GM23338 (cell line): ENCODE measurements at regions not wholly inside any gene's neighbourhood (a gene's known extent, or its start where the extent isn't known, plus 50 kb on each side); places are given as distances from the start of the nearest gene placed in this dataset.

Experiments used
- ATAC-seq: fragments of 200-7000 bp; cut with Tn5 transposase; 3 replicates; pipeline ENCODE4 v1.9.1; 2020
- DNase-seq: peaks from one replicate; pipeline ENCODE4 v3.0.0-alpha.2; 2015; ENCODE audit warnings: low spot score
- H2AFZ ChIP-seq: fragments of 200-600 bp; sonication (generic); 2 replicates; pipeline ENCODE4 v1.8.0; 2016; ENCODE audit warnings: antibody characterized with exemption, mild to moderate bottlenecking, moderate library complexity
- H3F3A ChIP-seq: fragments of 200-600 bp; sonication (generic); replicated peaks from 2 replicates; pipeline ENCODE4 v1.8.0; 2017; ENCODE audit warnings: antibody characterized with exemption, mixed run types, low read depth
- H3K27ac ChIP-seq: fragments of 200-600 bp; sonication (generic); 2 replicates; pipeline ENCODE4 v1.6.1; 2016; ENCODE audit warnings: low read depth
- H3K27me3 ChIP-seq: fragments of 200-600 bp; sonication (generic); 2 replicates; pipeline ENCODE4 v1.8.0; 2016; ENCODE audit warnings: mild to moderate bottlenecking, mixed run types, moderate library complexity; ENCODE audit not compliant: insufficient read depth
- H3K36me3 ChIP-seq: fragments of 200-600 bp; sonication (generic); 2 replicates; pipeline ENCODE4 v1.8.0; 2016; ENCODE audit warnings: mild to moderate bottlenecking; ENCODE audit not compliant: insufficient read depth
- H3K4me1 ChIP-seq: fragments of 200-600 bp; sonication (generic); 2 replicates; pipeline ENCODE4 v1.8.0; 2016; ENCODE audit warnings: mild to moderate bottlenecking, moderate library complexity; ENCODE audit not compliant: insufficient read depth
- H3K4me2 ChIP-seq: fragments of 200-600 bp; sonication (generic); 2 replicates; pipeline ENCODE4 v1.7.1; 2017; ENCODE audit warnings: mixed run types
- H3K4me3 ChIP-seq: fragments of 200-600 bp; sonication (generic); 2 replicates; pipeline ENCODE4 v1.6.1; 2016; ENCODE audit warnings: mixed run types
- H3K79me2 ChIP-seq: fragments of 200-600 bp; sonication (generic); replicated peaks from 2 replicates; pipeline ENCODE4 v1.8.0; 2017; ENCODE audit warnings: mild to moderate bottlenecking; ENCODE audit not compliant: insufficient read depth
- H3K9me2 ChIP-seq: fragments of 200-600 bp; sonication (generic); 2 replicates; pipeline ENCODE4 v1.8.0; 2017; ENCODE audit not compliant: insufficient read depth
- H4K20me1 ChIP-seq: fragments of 200-600 bp; sonication (generic); replicated peaks from 2 replicates; pipeline ENCODE4 v1.8.0; 2017; ENCODE audit warnings: mild to moderate bottlenecking; ENCODE audit not compliant: insufficient read depth
- H3K27ac Mint-ChIP-seq: 2 replicates; pipeline ENCODE4 v1.8.0; 2020; ENCODE audit warnings: inconsistent platforms, mild to moderate bottlenecking, moderate library complexity, mixed read lengths
- H3K27me3 Mint-ChIP-seq: 3 replicates; pipeline ENCODE4 v1.8.0; 2022; ENCODE audit warnings: low read depth, mild to moderate bottlenecking, moderate library complexity, mixed read lengths, inconsistent platforms; ENCODE audit not compliant: insufficient read depth, poor library complexity
- H3K36me3 Mint-ChIP-seq: 3 replicates; pipeline ENCODE4 v1.8.0; 2021; ENCODE audit warnings: low read depth, mild to moderate bottlenecking, inconsistent platforms, moderate library complexity, mixed read lengths
- H3K4me1 Mint-ChIP-seq: 3 replicates; pipeline ENCODE4 v1.8.0; 2020; ENCODE audit warnings: mild to moderate bottlenecking, inconsistent platforms, mixed read lengths
- H3K4me3 Mint-ChIP-seq: 3 replicates; pipeline ENCODE4 v1.8.0; 2021; ENCODE audit warnings: moderate library complexity, mild to moderate bottlenecking, inconsistent platforms, mixed read lengths
- H3K9me3 Mint-ChIP-seq: 3 replicates; pipeline ENCODE4 v1.8.0; 2020; ENCODE audit warnings: moderate library complexity, mild to moderate bottlenecking, inconsistent platforms, mixed read lengths
- CREB1 ChIP-seq: fragments of 250-450 bp; sonication (Bioruptor Pico); IDR thresholded peaks from 2 replicates; pipeline ENCODE4 v1.5.0; 2020; ENCODE audit warnings: low read depth, mild to moderate bottlenecking, moderate library complexity
- CTCF ChIP-seq, 2 experiments: fragments of 200-600 bp in 1 of 2; sonication (generic) in 1 of 2; conservative IDR thresholded peaks; 2 replicates each; pipeline versions ENCODE4 v1.5.1 to v1.6.1; 2016 to 2017; ENCODE audit warnings: antibody characterized with exemption in 2 of 2, low read depth in 2 of 2, mild to moderate bottlenecking in 2 of 2, moderate library complexity in 1 of 2
- EZH2phosphoT487 ChIP-seq: fragments of 200-600 bp; sonication (generic); IDR thresholded peaks from one replicate; pipeline ENCODE4 v1.8.1; 2018; ENCODE audit warnings: antibody characterized with exemption; ENCODE audit not compliant: unreplicated experiment
- JUNB ChIP-seq: IDR thresholded peaks from one replicate; pipeline ENCODE4 v1.6.1; 2016; ENCODE audit warnings: antibody characterized with exemption; ENCODE audit not compliant: unreplicated experiment
- NANOG ChIP-seq: IDR thresholded peaks from 2 replicates; pipeline ENCODE4 v1.6.1; 2016; ENCODE audit warnings: antibody characterized with exemption, borderline replicate concordance
- POLR2AphosphoS5 ChIP-seq: IDR thresholded peaks from 2 replicates; pipeline ENCODE4 v1.6.1; 2016; ENCODE audit warnings: antibody characterized with exemption, low read depth
- STAT1 ChIP-seq: IDR thresholded peaks from one replicate; pipeline ENCODE4 v1.6.1; 2016; ENCODE audit warnings: antibody characterized with exemption; ENCODE audit not compliant: unreplicated experiment
- ZNF114 ChIP-seq: fragments of 250-450 bp; sonication (Bioruptor Pico); IDR thresholded peaks from 2 replicates; pipeline ENCODE4 v1.5.0; 2020; ENCODE audit warnings: mild to moderate bottlenecking, moderate library complexity
- ZNF331 ChIP-seq: fragments of 250-450 bp; sonication (Bioruptor Pico); IDR thresholded peaks from 2 replicates; pipeline ENCODE4 v1.5.0; 2020; ENCODE audit warnings: low read depth, mild to moderate bottlenecking, moderate library complexity
- ZNF462 ChIP-seq: fragments of 250-450 bp; sonication (Bioruptor Pico); IDR thresholded peaks from 2 replicates; pipeline ENCODE4 v1.5.0; 2020; ENCODE audit warnings: mild to moderate bottlenecking, moderate library complexity
- TF ChIP-seq, protein P1 (sequence below): IDR thresholded peaks from one replicate; pipeline ENCODE4 v1.6.1; 2018; ENCODE audit warnings: antibody characterized with exemption; ENCODE audit not compliant: unreplicated experiment

DNA sequence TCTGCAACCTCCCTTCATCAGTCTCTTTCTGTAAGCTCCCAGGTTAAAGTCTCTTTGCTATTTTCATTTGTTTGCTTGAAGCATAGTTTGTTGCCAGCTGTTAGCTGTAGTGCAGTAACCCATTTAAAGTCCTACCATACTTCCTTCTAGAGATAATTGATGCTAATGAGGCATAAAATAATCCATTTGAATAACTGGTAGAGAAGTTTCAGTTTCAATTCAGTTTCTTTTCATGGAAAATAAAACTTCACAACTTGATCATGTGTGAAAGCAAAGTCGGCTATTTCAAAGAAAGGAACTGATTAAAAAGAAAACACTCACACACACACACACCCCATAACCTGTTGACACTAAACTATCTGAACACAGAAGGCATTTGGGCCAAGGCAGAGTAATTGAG is 68.5 kb upstream of the TENT5A start:
- peaks cover 5% of the 10 kb centered on the region; the same call in 1 of the 2 replicates for H3K4me1 ChIP-seq
- H3F3A ChIP-seq = no peaks in the 10 kb centered on the region
- H3K27me3 ChIP-seq = no peaks in the 10 kb centered on the region
- Mint-ChIP-seq H3K4me3 (no peak overlapping the region), H3K27ac (0 out of 2 replicates have a peak overlapping the region, but pooled peaks have one; percentile 21), H3K27me3 (peaks cover 2% of the 10 kb centered on the region), H3K36me3 (no peaks in the 10 kb centered on the region), H3K9me3 (no peaks in the 10 kb centered on the region), H3K4me1 (no peaks in the 10 kb centered on the region)
- DNase-seq (no peak), ATAC-seq (no peak)
- H3K27ac ChIP-seq = no peak overlapping the region
- H3K79me2 ChIP-seq = no peaks in the 10 kb centered on the region
- no peaks in the 10 kb centered on the region for H3K9me2 ChIP-seq
- H3K4me3 ChIP-seq = no peak overlapping the region
- TF ChIP-seq ZNF114 (CRISPR knock-in tag) = no peak
- TF ChIP-seq EZH2phosphoT487 = no peak
- TF ChIP-seq STAT1 = no peak
- TF ChIP-seq, protein P1, sequence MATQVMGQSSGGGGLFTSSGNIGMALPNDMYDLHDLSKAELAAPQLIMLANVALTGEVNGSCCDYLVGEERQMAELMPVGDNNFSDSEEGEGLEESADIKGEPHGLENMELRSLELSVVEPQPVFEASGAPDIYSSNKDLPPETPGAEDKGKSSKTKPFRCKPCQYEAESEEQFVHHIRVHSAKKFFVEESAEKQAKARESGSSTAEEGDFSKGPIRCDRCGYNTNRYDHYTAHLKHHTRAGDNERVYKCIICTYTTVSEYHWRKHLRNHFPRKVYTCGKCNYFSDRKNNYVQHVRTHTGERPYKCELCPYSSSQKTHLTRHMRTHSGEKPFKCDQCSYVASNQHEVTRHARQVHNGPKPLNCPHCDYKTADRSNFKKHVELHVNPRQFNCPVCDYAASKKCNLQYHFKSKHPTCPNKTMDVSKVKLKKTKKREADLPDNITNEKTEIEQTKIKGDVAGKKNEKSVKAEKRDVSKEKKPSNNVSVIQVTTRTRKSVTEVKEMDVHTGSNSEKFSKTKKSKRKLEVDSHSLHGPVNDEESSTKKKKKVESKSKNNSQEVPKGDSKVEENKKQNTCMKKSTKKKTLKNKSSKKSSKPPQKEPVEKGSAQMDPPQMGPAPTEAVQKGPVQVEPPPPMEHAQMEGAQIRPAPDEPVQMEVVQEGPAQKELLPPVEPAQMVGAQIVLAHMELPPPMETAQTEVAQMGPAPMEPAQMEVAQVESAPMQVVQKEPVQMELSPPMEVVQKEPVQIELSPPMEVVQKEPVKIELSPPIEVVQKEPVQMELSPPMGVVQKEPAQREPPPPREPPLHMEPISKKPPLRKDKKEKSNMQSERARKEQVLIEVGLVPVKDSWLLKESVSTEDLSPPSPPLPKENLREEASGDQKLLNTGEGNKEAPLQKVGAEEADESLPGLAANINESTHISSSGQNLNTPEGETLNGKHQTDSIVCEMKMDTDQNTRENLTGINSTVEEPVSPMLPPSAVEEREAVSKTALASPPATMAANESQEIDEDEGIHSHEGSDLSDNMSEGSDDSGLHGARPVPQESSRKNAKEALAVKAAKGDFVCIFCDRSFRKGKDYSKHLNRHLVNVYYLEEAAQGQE = no peak
- TF ChIP-seq POLR2AphosphoS5 = no peak
- no peak for TF ChIP-seq CTCF (conservative IDR thresholded peaks at IDR 0.05; ENCODE audit: low read depth in 2 of 2)
- TF ChIP-seq ZNF331 (CRISPR knock-in tag) = no peak
- H3K4me2 ChIP-seq = no peak overlapping the region
- no peaks in the 10 kb centered on the region for H4K20me1 ChIP-seq
- no peak overlapping the region for H2AFZ ChIP-seq
- H3K36me3 ChIP-seq = no peaks in the 10 kb centered on the region

DNA sequence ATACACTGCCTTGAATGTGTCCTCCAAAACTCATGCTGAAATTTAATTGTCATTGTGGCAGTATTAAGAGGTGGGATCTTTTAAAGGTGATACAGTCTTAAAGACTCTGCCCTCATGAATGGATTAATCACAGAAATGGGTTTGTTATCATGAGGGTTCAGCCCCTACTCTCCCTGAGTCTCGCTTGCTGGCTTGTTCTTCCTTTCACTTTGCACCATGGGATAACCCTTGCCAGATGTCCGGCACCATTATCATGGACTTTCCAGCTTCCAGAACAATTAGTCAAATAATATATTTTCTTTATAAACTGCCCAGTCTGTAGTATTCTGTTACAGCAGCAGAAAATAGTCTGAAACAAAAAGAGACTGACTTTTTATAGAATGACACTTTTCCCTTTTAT is 67.9 kb upstream of the TENT5A start:
- Histone ChIP-seq H3K27me3 (no peaks in the 10 kb centered on the region), H3K79me2 (no peaks in the 10 kb centered on the region), H3K9me2 (peaks cover 4% of the 10 kb centered on the region; the same call in 1 of the 2 replicates), H4K20me1 (no peaks in the 10 kb centered on the region), H3K36me3 (no peaks in the 10 kb centered on the region), H3K4me1 (peaks cover 5% of the 10 kb centered on the region; the same call in 1 of the 2 replicates), H3F3A (no peaks in the 10 kb centered on the region), H3K4me3 (no peak overlapping the region), H3K27ac (no peak overlapping the region), H2AFZ (no peak overlapping the region), H3K4me2 (no peak overlapping the region)
- Mint-ChIP-seq H3K9me3 (no peaks in the 10 kb centered on the region), H3K4me1 (no peaks in the 10 kb centered on the region), H3K27me3 (peaks cover 2% of the 10 kb centered on the region), H3K4me3 (no peak overlapping the region), H3K27ac (no peak overlapping the region; the same call in 1 of the 2 replicates), H3K36me3 (no peaks in the 10 kb centered on the region)
- no peak for ATAC-seq
- DNase-seq = no peak
- TF ChIP-seq ZNF462 (no peak), POLR2AphosphoS5 (no peak), ZNF331 (CRISPR knock-in tag) (no peak), NANOG (no peak), JUNB (no peak), EZH2phosphoT487 (no peak), CREB1 (no peak)
